ENCODE measurements at regions not wholly inside any gene's neighbourhood (a gene's known extent, or its start where the extent isn't known, plus 50 kb on each side); places are given as distances from the start of the nearest gene placed in this dataset.
A peak's percentile ranks its signal among the peaks of the same experiment; 100 is the strongest.
"Not testable (repeated sequence)": the region's sequence is repeated elsewhere in the genome, so short reads cannot be mapped to it uniquely, and the experiment has no call there.

- dilution Hi-C loops (cut with MboI; ENCODE audit: extremely low pct_ligation_motif_present, low sequenced_read_pairs); FAIRE-seq: not testable (repeated sequence)
These were observed 1609.3 kb downstream of the SPATA31A7 start for GRCh38 chr9:62798884-62799850.

GRCh38 chr9:62799851-62800371 is 1610.1 kb downstream of the SPATA31A7 start:
- DNase-seq (ENCODE audit: low read depth, low spot score); H3K4me2 ChIP-seq (ENCODE audit: control insufficient read depth, extremely low read depth, insufficient read depth, low read depth, low read length); H3K9me1 ChIP-seq (ENCODE audit: control insufficient read depth, extremely low read depth, insufficient read depth, low read length); H3K9ac ChIP-seq (ENCODE audit: control insufficient read depth, extremely low read depth, insufficient read depth, low read length); H2AFZ ChIP-seq (ENCODE audit: control insufficient read depth, low read length); H3K4me3 ChIP-seq (ENCODE audit: control insufficient read depth in 2 of 3, extremely low read depth in 1 of 3, insufficient read depth in 2 of 3, low read depth in 1 of 3, low read length in 3 of 3); H3K79me2 ChIP-seq (ENCODE audit: control insufficient read depth, insufficient read depth, low read length); dilution Hi-C loops (cut with MboI; ENCODE audit: extremely low pct_ligation_motif_present, low sequenced_read_pairs); H4K20me1 ChIP-seq (ENCODE audit: control insufficient read depth, extremely low read depth, insufficient read depth, low read length); H3K36me3 ChIP-seq (ENCODE audit: control insufficient read depth in 2 of 2, extremely low read depth in 1 of 2, insufficient read depth in 2 of 2, low read length in 2 of 2); H3K27ac ChIP-seq (ENCODE audit: control insufficient read depth, insufficient read depth, low read length); FAIRE-seq; H3K4me1 ChIP-seq (ENCODE audit: control insufficient read depth, extremely low read depth, insufficient read depth, low read length); H3K9me3 ChIP-seq (ENCODE audit: control insufficient read depth, low read depth, low read length): not testable (repeated sequence)
- peaks cover 21% of the 10 kb centered on the region for H3K27me3 ChIP-seq (ENCODE audit: control insufficient read depth, extremely low read depth, insufficient read depth, low read length)

More at GRCh38 chr9:62798884-62799850, 1609.3 kb downstream of the SPATA31A7 start:
- H4K20me1 ChIP-seq (ENCODE audit: control insufficient read depth, extremely low read depth, insufficient read depth, low read length); H3K4me1 ChIP-seq (ENCODE audit: control insufficient read depth, extremely low read depth, insufficient read depth, low read length); DNase-seq (ENCODE audit: low read depth, low spot score); H3K9ac ChIP-seq (ENCODE audit: control insufficient read depth, extremely low read depth, insufficient read depth, low read length); H3K9me1 ChIP-seq (ENCODE audit: control insufficient read depth, extremely low read depth, insufficient read depth, low read length); H3K9me3 ChIP-seq (ENCODE audit: control insufficient read depth, low read depth, low read length); H3K36me3 ChIP-seq (ENCODE audit: control insufficient read depth in 2 of 2, extremely low read depth in 1 of 2, insufficient read depth in 2 of 2, low read length in 2 of 2); H3K79me2 ChIP-seq (ENCODE audit: control insufficient read depth, insufficient read depth, low read length); H3K27ac ChIP-seq (ENCODE audit: control insufficient read depth, insufficient read depth, low read length): not testable (repeated sequence)
- peaks cover 21% of the 10 kb centered on the region for H3K27me3 ChIP-seq (ENCODE audit: control insufficient read depth, extremely low read depth, insufficient read depth, low read length)
- peak overlapping the region; percentile 15 for H2AFZ ChIP-seq (ENCODE audit: control insufficient read depth, low read length)
- peak overlapping the region; percentile 57 for H3K4me2 ChIP-seq (ENCODE audit: control insufficient read depth, extremely low read depth, insufficient read depth, low read depth, low read length)
- H3K4me3 ChIP-seq (ENCODE audit: control insufficient read depth in 2 of 3, extremely low read depth in 1 of 3, insufficient read depth in 2 of 3, low read depth in 1 of 3, low read length in 3 of 3), result peak overlapping the region in 2 of 3 experiments; percentile 23 to 36

- FAIRE-seq; DNase-seq (ENCODE audit: low read depth, low spot score); H3K36me3 ChIP-seq (ENCODE audit: control insufficient read depth in 2 of 2, extremely low read depth in 1 of 2, insufficient read depth in 2 of 2, low read length in 2 of 2); H2AFZ ChIP-seq (ENCODE audit: control insufficient read depth, low read length); H3K4me3 ChIP-seq (ENCODE audit: control insufficient read depth in 2 of 3, extremely low read depth in 1 of 3, insufficient read depth in 2 of 3, low read depth in 1 of 3, low read length in 3 of 3); dilution Hi-C loops (cut with MboI; ENCODE audit: extremely low pct_ligation_motif_present, low sequenced_read_pairs); H3K27ac ChIP-seq (ENCODE audit: control insufficient read depth, insufficient read depth, low read length); H3K9me3 ChIP-seq (ENCODE audit: control insufficient read depth, low read depth, low read length); H3K9ac ChIP-seq (ENCODE audit: control insufficient read depth, extremely low read depth, insufficient read depth, low read length); H4K20me1 ChIP-seq (ENCODE audit: control insufficient read depth, extremely low read depth, insufficient read depth, low read length); H3K9me1 ChIP-seq (ENCODE audit: control insufficient read depth, extremely low read depth, insufficient read depth, low read length); H3K79me2 ChIP-seq (ENCODE audit: control insufficient read depth, insufficient read depth, low read length); H3K4me1 ChIP-seq (ENCODE audit: control insufficient read depth, extremely low read depth, insufficient read depth, low read length): not testable (repeated sequence)
- Histone ChIP-seq H3K27me3 (ENCODE audit: control insufficient read depth, extremely low read depth, insufficient read depth, low read length) (peaks cover 21% of the 10 kb centered on the region), H3K4me2 (ENCODE audit: control insufficient read depth, extremely low read depth, insufficient read depth, low read depth, low read length) (peak overlapping the region; percentile 41)
These were observed 1610.9 kb downstream of the SPATA31A7 start for GRCh38 chr9:62800451-62801371.

GRCh38 chr9:62801372-62801811 is 1611.6 kb downstream of the SPATA31A7 start:
- Histone ChIP-seq H3K27me3 (ENCODE audit: control insufficient read depth, extremely low read depth, insufficient read depth, low read length) (peaks cover 21% of the 10 kb centered on the region), H3K4me3 (ENCODE audit: control insufficient read depth in 2 of 3, extremely low read depth in 1 of 3, insufficient read depth in 2 of 3, low read depth in 1 of 3, low read length in 3 of 3) (peak overlapping the region in 1 of 3 experiments; percentile 26), H3K4me2 (ENCODE audit: control insufficient read depth, extremely low read depth, insufficient read depth, low read depth, low read length) (peak overlapping the region; percentile 67)
- H3K9ac ChIP-seq (ENCODE audit: control insufficient read depth, extremely low read depth, insufficient read depth, low read length); H3K4me1 ChIP-seq (ENCODE audit: control insufficient read depth, extremely low read depth, insufficient read depth, low read length); dilution Hi-C loops (cut with MboI; ENCODE audit: extremely low pct_ligation_motif_present, low sequenced_read_pairs); DNase-seq (ENCODE audit: low read depth, low spot score); H3K27ac ChIP-seq (ENCODE audit: control insufficient read depth, insufficient read depth, low read length); H4K20me1 ChIP-seq (ENCODE audit: control insufficient read depth, extremely low read depth, insufficient read depth, low read length); H3K9me3 ChIP-seq (ENCODE audit: control insufficient read depth, low read depth, low read length); H3K9me1 ChIP-seq (ENCODE audit: control insufficient read depth, extremely low read depth, insufficient read depth, low read length); H2AFZ ChIP-seq (ENCODE audit: control insufficient read depth, low read length); H3K36me3 ChIP-seq (ENCODE audit: control insufficient read depth in 2 of 2, extremely low read depth in 1 of 2, insufficient read depth in 2 of 2, low read length in 2 of 2); H3K79me2 ChIP-seq (ENCODE audit: control insufficient read depth, insufficient read depth, low read length); FAIRE-seq: not testable (repeated sequence)
